ENCODE measurements at regions not wholly inside any gene's neighbourhood (a gene's known extent, or its start where the extent isn't known, plus 50 kb on each side); places are given as distances from the start of the nearest gene placed in this dataset.
"Not testable (repeated sequence)": the region's sequence is repeated elsewhere in the genome, so short reads cannot be mapped to it uniquely, and the experiment has no call there.

DNA sequence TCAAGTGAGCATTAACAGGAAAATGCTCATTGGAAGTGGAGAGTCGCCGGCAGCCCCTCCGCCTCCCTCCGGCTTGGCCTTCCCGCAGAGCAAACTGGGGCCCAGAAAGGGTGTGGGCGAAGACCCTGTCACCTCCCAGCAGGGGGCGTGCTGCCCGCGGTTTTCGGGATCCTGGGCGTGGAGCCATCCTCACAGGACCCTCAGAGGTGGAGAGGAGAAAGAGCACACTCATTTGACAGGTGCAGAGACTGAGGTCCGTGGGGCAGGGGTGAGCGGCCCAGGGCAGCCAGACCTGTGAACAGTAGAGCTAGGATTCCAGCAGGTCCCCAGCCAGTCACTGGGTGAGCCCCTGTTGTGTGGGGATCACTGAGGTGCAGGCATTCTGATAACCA is 1002.9 kb downstream of the KCNJ18 start:
- DNase-seq (ENCODE audit: low read depth), result no peak
- no peak for TF ChIP-seq CTCF (IDR thresholded peaks at IDR 0.05; ENCODE audit: low read depth, low read length, missing control alignments)
- H3K4me3 ChIP-seq (ENCODE audit: low read depth, low read length), result no peak overlapping the region

DNA sequence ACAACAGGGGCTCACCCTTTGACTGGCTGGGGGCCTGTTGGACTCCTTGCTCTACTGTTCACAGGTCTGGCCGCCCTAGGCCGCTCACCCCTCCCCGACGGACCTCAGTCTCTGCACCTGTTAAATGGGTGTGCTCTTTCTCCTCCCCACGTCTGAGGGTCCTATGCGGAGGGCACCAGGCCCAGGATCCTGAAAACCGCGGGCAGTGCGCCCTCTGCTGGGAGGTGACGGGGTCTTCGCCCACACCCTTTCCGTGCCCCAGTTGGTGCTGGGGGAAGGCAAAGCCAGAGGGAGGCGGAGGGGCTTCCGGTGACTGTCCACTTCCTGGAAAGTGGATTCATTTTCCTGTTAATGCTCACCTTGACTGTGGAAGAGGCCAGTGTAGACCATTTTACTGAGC is 1010.9 kb downstream of the KCNJ18 start:
- DNase-seq (ENCODE audit: low read depth), result no peak
- TF ChIP-seq CTCF (IDR thresholded peaks at IDR 0.05; ENCODE audit: low read depth, low read length, missing control alignments), result no peak
- H3K4me3 ChIP-seq (ENCODE audit: low read depth, low read length), result no peak overlapping the region

GRCh38 chr17:22703786-22704441 is 1011.6 kb downstream of the KCNJ18 start:
- no peak overlapping the region for H3K4me3 ChIP-seq (ENCODE audit: low read depth, low read length)
- no peak for DNase-seq (ENCODE audit: low read depth)
- no peak for TF ChIP-seq CTCF (IDR thresholded peaks at IDR 0.05; ENCODE audit: low read depth, low read length, missing control alignments)

GRCh38 chr17:22704674-22705073 is 1012.4 kb downstream of the KCNJ18 start:
- no peak for DNase-seq (ENCODE audit: low read depth)
- H3K4me3 ChIP-seq (ENCODE audit: low read depth, low read length), result no peak overlapping the region
- no peak for TF ChIP-seq CTCF (IDR thresholded peaks at IDR 0.05; ENCODE audit: low read depth, low read length, missing control alignments)

- DNase-seq (ENCODE audit: low read depth), result no peak
- no peak overlapping the region for H3K4me3 ChIP-seq (ENCODE audit: low read depth, low read length)
- TF ChIP-seq CTCF (IDR thresholded peaks at IDR 0.05; ENCODE audit: low read depth, low read length, missing control alignments), result no peak
These were observed 1015.3 kb downstream of the KCNJ18 start for GRCh38 chr17:22707626-22708025.

GRCh38 chr17:22717211-22717610 is 1024.9 kb downstream of the KCNJ18 start:
- no peak overlapping the region for H3K4me3 ChIP-seq (ENCODE audit: low read depth, low read length)
- DNase-seq (ENCODE audit: low read depth), result no peak
- no peak for TF ChIP-seq CTCF (IDR thresholded peaks at IDR 0.05; ENCODE audit: low read depth, low read length, missing control alignments)

- DNase-seq (ENCODE audit: low read depth), result no peak
These were observed 1026.4 kb downstream of the KCNJ18 start for GRCh38 chr17:22718689-22719088.

GRCh38 chr17:22741066-22741465 is 1048.7 kb downstream of the KCNJ18 start:
- not testable (repeated sequence) for DNase-seq (ENCODE audit: low read depth); H3K4me3 ChIP-seq (ENCODE audit: low read depth, low read length)

More at GRCh38 chr17:22718689-22719088, 1026.4 kb downstream of the KCNJ18 start:
- H3K4me3 ChIP-seq (ENCODE audit: low read depth, low read length), result no peak overlapping the region
- no peak for TF ChIP-seq CTCF (IDR thresholded peaks at IDR 0.05; ENCODE audit: low read depth, low read length, missing control alignments)
